ENCODE measurements at regions not wholly inside any gene's neighbourhood (a gene's known extent, or its start where the extent isn't known, plus 50 kb on each side); places are given as distances from the start of the nearest gene placed in this dataset.

DNA sequence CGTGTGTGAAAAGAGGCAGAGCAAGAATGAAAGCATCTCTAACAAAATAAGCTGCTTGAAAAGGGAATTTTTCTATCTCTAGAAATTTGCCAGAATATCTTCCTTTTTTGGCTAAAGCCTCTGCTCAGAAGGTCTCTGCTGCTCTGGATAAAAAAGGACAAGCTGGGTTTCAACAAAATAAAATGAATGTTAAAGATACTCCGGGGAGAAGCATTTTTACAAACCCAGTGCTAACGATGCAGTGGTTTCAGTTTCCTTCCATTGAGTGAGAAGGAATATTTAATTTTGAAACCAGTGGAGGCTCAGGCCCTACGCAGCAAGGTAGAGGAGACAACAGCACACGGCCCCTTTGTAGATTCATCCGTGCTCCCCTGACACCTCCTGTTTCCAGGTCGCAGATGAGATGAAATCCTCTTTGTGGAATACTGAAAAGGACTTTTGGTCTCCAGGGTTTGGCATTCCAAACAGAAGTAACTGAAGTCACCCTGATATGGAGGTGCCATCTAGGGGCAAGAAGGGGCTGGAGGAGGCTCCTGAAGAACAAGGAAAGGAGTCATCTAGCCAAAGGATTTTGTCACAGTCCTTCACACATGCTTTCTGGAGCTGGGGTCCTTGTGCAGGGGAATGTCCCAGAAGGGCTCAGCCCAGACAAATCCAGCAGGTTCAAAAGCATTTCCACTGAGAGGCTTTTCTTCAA, 65.7 kb upstream of the SYT6 start:
- no peak for DNase-seq

DNA sequence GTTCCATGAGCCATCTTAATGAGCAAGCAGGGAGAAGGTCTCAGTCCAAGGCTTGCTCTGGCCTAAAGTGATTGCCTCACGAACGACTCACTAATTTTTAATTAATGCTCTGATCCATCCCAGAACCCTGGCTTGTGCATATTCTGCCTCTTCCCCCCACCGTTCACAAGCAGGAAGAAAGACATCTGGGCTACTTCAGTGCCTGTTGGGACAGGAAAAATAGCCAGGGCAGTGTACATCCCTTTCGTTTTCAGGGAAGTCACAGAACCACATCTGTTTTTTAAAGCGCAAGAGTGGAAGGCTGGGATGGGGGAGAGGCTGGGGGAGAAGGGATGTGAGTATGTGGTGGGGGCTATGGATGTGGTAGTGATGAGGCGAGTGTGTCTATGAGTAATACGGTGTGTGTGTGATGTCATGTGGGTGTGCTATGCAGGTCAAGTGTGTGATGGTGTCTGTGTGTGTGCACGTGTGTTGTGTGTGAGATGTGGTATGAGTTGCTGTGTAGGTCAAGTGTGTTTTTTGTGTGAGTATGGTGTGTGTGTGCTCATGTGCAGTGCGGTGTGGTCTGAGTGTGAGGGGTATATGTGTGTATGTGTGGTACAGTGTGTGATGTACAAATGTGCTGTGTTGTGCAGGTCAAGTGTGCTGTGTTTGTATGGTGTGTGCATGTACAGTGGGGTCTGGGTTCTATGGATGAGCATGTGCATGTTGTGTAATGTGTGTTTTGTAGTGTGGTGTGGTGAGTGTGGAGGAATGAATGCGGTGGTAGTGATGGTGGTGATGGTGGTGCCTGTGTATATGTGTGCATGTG, 64.9 kb upstream of the SYT6 start:
- DNase-seq: no peak

DNA sequence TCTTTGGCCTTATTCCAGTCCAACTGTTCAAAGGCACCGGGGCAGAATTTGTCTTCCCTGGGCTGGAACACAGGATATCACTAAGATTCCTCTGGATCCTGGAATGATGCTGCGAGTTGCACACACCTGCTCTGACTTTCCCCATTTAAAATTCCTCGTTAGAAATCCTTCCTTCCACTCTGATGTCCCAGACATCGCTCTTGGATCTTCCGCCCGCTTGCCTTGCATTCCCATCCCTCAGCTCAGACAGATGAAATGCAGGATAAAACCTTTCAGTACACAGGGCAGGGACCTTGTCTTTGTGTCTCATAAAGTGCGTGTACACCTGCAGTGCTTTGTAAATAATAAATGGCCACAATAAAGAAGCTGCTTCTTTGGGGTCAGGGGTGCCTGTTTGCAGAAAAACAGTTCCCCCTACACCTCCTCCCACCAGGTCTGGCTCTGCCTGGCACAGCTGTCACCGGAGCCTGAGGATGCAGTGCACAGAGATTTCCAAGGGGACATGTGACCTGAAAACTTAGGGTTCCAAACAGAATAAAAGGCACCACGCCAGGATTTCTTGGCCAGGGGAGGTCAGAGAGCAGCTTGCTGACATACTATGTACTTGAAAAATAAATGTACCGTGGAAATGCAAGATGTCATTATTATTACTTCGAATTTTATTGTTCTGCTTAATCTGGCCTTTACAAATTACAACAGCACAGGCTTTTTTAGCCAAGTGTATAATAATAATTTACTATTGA, 62.9 kb upstream of the SYT6 start:
- DNase-seq: no peak

DNA sequence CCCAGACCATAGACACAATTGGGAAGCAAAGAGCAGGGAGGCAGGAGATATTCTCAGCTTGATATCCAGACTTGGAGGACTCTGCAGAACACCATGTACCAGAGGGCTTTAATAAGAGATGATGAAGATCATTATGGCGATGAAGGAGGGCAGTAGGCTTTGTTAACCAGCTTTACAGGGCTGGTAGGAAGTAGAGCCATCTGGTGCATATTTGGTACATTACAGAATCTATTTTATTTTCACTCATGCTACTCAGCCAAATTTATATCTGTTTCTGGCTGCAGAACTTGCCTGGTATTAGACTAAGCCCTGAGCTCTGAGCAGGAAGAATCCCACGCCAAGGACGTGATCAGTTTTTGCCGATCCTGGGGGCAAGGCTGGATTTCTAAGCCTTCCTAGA, 61.8 kb upstream of the SYT6 start:
- DNase-seq: no peak

DNA sequence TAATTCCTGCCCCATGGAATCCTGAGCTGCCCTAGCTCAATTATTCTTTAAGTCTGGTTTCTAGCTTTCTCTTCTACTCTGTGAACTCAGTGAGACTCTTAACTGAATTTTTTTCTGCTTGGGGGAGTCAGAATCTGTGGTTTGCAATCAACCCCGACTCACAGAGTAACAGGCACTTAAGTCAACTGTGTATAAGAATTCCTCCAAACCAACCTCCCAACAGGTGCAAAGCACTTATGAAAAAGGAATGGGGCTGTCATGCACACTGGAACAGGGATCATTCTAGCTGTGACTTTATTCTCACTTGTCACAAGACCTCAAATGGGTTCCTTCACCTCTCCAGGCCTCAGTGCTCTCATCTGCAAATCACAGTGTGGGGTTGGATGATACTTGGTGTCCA, 60.3 kb upstream of the SYT6 start:
- DNase-seq: no peak

DNA sequence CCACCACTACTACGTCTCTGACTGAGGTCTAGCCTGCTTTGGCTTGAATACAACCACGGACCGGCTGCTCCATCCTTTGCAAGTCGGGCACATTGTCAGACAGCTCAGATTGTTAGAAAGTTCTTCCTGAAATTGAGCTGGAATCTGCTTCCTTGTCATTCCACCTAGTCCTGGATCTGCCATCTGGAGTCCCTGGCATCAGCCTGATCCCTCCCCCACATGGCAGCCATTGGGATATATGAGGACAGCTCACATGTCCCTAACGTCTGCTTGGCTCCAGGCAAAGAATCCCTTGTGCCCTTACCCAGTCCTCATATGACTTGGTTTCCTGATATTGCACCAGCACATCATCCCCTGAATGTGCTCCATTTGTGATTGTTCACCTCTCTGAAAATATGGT, 56.3 kb upstream of the SYT6 start:
- no peak for DNase-seq

DNA sequence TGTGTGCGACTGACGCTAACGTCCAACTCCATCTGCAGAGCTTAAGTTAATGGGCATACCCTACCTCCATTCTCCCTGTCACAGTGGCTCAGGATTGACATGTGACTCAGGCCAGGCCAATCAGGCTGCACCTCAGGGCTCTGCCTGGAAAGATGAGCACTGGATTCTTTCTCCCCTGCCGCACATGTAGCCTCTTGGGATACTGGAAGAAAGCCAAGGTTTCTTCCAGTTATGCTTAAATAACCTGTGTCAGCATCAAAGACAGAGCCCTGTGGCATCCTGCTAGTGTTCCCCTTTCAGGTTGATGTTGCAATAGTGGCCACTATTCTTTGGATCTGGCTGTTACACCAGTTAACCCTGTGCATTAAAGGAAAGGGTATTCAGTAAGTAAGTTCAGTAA, 55.0 kb upstream of the SYT6 start:
- no peak for DNase-seq

DNA sequence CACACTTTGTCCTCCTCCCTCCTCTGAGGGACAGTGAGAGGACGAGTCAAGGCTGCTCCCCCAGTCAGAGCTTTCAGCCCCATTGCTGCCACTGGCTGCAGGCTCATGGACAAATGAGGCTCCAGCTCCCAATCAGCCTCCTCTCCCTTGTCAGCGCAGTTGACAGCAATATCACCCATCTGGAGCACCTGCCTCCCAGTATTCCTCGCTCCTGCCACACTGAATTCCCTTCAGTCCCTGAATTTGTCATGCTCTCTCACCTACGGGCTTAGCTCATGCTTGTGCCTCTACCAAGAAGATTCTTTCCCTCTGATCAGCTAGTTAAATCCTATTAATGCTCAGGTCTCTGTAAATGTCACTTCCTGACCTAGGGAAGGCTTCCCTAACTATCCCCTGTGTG, 54.4 kb upstream of the SYT6 start:
- no peak for DNase-seq

DNA sequence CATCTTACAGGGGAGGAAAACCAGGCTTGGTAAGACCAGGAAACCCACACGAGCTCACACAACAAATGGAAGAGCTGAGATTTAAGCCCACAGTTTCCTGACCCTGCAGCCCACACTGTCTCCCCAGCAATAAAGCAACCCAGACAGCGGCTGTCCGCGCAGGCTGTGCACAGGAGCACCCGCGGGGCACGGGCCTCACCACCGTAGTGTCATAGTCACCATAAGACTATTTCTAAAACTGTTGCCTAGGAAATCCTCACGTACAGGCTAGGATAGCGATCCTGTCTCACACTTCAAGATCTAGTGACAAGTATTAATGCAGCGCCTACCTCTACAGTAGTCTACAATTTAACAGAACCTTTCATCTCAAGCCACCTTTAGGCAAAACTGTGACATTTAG, 54.0 kb upstream of the SYT6 start:
- DNase-seq: no peak

DNA sequence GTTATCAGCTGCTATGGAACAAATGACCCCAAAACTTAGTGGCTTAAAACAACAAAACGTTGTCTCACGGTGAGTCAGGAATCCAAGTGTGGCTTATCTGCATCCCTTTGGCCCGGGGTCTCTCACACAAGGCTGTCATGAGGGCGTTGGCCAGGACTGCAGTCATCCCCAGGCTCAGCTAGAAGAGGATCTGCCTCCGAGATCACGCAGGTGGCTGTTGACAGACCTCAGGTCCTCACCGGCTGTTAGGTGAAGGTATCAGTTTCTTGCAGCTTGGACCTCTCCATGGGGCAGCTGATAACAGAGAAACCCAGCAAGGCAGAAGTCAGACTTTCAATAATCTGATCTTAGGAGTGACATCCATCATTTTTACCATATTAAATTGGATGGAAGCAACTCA, 52.7 kb upstream of the SYT6 start:
- DNase-seq: no peak

DNA sequence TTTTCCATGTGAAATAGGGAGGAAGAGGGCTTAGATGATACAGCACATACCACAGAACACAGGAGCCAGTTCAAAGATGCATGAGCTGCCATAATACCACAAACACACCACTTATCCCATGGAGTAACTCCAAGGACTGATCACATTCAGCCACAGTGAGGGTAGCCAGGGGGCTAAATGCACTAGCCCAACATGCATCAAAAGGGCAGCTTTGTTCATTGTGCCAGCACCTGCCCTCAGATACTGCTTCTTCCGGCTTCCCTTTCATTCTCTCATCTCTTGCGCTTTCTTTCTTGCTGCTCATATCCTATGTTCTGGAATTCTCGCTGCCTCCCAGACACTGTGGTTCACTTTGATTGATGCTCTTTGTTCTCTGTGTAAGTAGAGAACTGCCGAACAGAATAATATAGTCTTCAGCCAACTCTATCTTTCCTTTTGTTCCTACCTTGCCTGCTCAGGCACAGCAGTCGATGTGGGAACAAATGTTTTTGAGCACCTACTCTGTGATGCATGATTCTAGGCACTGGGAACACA, 50.0 kb upstream of the SYT6 start:
- DNase-seq: no peak

Data from GF-D8 (cell line).